ENCODE measurements at regions not wholly inside any gene's neighbourhood (a gene's known extent, or its start where the extent isn't known, plus 50 kb on each side); places are given as distances from the start of the nearest gene placed in this dataset.
A peak's percentile ranks its signal among the peaks of the same experiment; 100 is the strongest.

DNA sequence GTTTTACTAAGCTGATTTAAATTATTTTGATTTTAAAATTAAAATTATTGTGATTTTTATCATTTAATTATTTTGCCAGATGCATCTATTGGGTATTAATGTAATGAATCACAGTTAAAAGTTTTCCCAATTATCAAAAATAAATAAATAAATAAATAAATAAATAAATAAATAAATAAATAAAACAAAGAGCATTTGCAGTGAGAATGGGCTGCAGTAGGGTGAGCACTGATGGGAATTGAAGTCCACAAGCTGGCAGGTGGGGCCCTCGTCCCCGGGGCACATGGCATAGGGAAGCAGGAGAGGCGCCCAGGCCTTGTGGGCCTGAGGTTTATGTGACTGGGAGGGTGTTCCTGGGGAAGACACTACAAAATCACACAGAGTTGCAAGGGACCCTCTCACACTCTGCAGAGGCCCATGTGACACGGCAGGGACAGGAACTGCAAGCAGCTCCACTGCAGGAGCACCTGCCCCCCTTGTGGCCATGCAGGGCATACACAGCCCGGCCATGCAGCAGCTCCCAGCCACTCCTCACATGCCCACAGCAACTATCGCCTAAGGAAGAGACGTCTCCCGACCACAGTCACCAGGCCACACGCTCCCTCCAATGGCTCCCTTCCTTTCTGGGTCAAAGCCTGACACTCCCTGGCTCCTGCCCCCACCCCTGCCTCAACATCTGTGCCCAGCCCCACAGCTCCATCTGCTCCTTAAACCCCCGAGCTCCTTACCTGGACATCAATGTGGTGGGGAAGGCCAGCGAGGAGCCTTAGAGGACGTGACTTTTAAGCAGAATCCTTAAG, 256.3 kb upstream of the SFSWAP start:
- H3K79me2 ChIP-seq (ENCODE audit: control insufficient read depth, insufficient read depth, low read length) = no peaks in the 10 kb centered on the region
- H3K36me3 ChIP-seq (ENCODE audit: control insufficient read depth, insufficient read depth, low read length) = no peaks in the 10 kb centered on the region
- DNase-seq (ENCODE audit: extremely low read depth in 1 of 4, low spot score in 3 of 4) (peak; percentile 73 to 79 (median 76)), FAIRE-seq (peak; percentile 65), ATAC-seq (peak; percentile 99)
- no peaks in the 10 kb centered on the region for H4K20me1 ChIP-seq (replicated peaks; ENCODE audit: control insufficient read depth, insufficient read depth, low read length)
- H3K27ac ChIP-seq (ENCODE audit: extremely low read depth, low read depth, low read length) = no peak overlapping the region
- peaks cover 5 to 19% of the 10 kb centered on the region in 2 experiments; a peak in 4 of 5 replicates for H3K4me1 ChIP-seq (replicated peaks in 1 of 2; ENCODE audit: control insufficient read depth in 2 of 2, insufficient read depth in 2 of 2, low read length in 2 of 2)
- POLR2A ChIA-PET = interaction anchor here (0.6 to 1.3 kb wide), 4 partner anchors 20 to 363 kb away, joined by 3 to 5 read pairs (median 4); no protein-coding TSS in a partner anchor
- no TSS peak for BruUV-seq (replicated peaks)
- H3K4me3 ChIP-seq = no peak overlapping the region
- CTCF ChIA-PET (ENCODE audit: low intra/inter-chr PET ratio) = interaction anchor here (0.6 to 0.7 kb wide), 2 partner anchors 93 to 350 kb away, joined by 3 read pairs; no protein-coding TSS in a partner anchor
- no peaks in the 10 kb centered on the region for H3K9me1 ChIP-seq (ENCODE audit: control insufficient read depth, insufficient read depth, low read length)
- H2AFZ ChIP-seq (ENCODE audit: low read depth, low read length) = peak overlapping the region; percentile 84
- H3K9ac ChIP-seq (ENCODE audit: insufficient read depth in 1 of 2, low read depth in 2 of 2, low read length in 2 of 2) = no peak overlapping the region
- in situ Hi-C loops (cut with MboI) (no loop called here), intact Hi-C loops (cut with micrococcal nuclease) (loop anchor here (5.0 to 10.0 kb wide), 5 partner anchors 62 to 340 kb away; no protein-coding TSS in a partner anchor)
- H3K27me3 ChIP-seq (ENCODE audit: control insufficient read depth in 2 of 2, insufficient read depth in 2 of 2, low read length in 2 of 2) = peaks cover 20 to 42% of the 10 kb centered on the region in 2 experiments; a peak in 4 of 5 replicates
- H3K4me2 ChIP-seq (ENCODE audit: insufficient read depth, low read length) = no peak overlapping the region
- 22% methylated on average over 7 of the region's 12 CpGs for WGBS (ENCODE audit: insufficient coverage, low coverage, missing lambda C conversion rate)
- H3K9me3 ChIP-seq (replicated peaks; ENCODE audit: control insufficient read depth, insufficient read depth, low read depth, low read length) = no peaks in the 10 kb centered on the region
- TF ChIP-seq ZBTB49 (CRISPR knock-in tag; IDR thresholded peaks at IDR 0.05; ENCODE audit: borderline replicate concordance) = no peak
- TF ChIP-seq ID3 (CRISPR knock-in tag; IDR thresholded peaks at IDR 0.05) = no peak
- no peak for TF ChIP-seq ID3 (tag; IDR thresholded peaks at IDR 0.05)
- no peak for TF ChIP-seq CREB3 (tag; conservative IDR thresholded peaks at IDR 0.05; ENCODE audit: low read depth)
- 0 out of 2 replicates have a peak, but pooled peaks have one; percentile 14 for TF ChIP-seq SPI1 (IDR thresholded peaks at IDR 0.05; ENCODE audit: borderline replicate concordance, low read depth, low read length)
- no peak for TF ChIP-seq MTF1 (CRISPR knock-in tag; IDR thresholded peaks at IDR 0.05; ENCODE audit: borderline replicate concordance)
- TF ChIP-seq SMC3 (conservative IDR thresholded peaks at IDR 0.05; ENCODE audit: insufficient read depth, low read depth, low read length) = peak; percentile 64
- no peak for TF ChIP-seq MCM5 (IDR thresholded peaks at IDR 0.05; ENCODE audit: low read depth)
- TF ChIP-seq USF1 (CRISPR knock-in tag; IDR thresholded peaks at IDR 0.05) = peak; percentile 87
- TF ChIP-seq ZBTB2 (IDR thresholded peaks at IDR 0.05) = no peak
- TF ChIP-seq SRSF1 (IDR thresholded peaks at IDR 0.05; ENCODE audit: low read depth, low read length) = no peak
- TF ChIP-seq, protein P1, sequence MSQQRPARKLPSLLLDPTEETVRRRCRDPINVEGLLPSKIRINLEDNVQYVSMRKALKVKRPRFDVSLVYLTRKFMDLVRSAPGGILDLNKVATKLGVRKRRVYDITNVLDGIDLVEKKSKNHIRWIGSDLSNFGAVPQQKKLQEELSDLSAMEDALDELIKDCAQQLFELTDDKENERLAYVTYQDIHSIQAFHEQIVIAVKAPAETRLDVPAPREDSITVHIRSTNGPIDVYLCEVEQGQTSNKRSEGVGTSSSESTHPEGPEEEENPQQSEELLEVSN (IDR thresholded peaks at IDR 0.05; ENCODE audit: borderline replicate concordance in 1 of 2, extremely low read depth in 1 of 2, insufficient read depth in 1 of 2, insufficient read length in 1 of 2, low read depth in 1 of 2, low read length in 1 of 2, poor library complexity in 1 of 2, severe bottlenecking in 1 of 2) = peak in 1 of 2 experiments; percentile 37
